H1 (cell line): ENCODE measurements at regions not wholly inside any gene's neighbourhood (a gene's known extent, or its start where the extent isn't known, plus 50 kb on each side); places are given as distances from the start of the nearest gene placed in this dataset.

Experiments used
- CREB1 ChIP-seq: IDR thresholded peaks from 2 replicates; pipeline ENCODE4 v1.6.1; 2012; ENCODE audit warnings: inconsistent platforms
- EZH2 ChIP-seq: fragments of 200-600 bp; sonication (generic); IDR thresholded peaks from 2 replicates; pipeline ENCODE4 v1.7.1; 2012; ENCODE audit warnings: low read depth, mild to moderate bottlenecking, moderate library complexity, low read length, inconsistent platforms; ENCODE audit not compliant: severe bottlenecking
- JUN ChIP-seq: IDR thresholded peaks from 2 replicates; pipeline ENCODE4 v1.6.1; 2011; ENCODE audit warnings: low read depth, mild to moderate bottlenecking, improper control_type of control experiment, low read length
- JUND ChIP-seq: IDR thresholded peaks from 2 replicates; pipeline ENCODE4 v1.6.1; 2011; ENCODE audit warnings: mild to moderate bottlenecking, improper control_type of control experiment, low read length
- RNF2 ChIP-seq: fragments of 200-900, 300-1000 bp; sonication (generic); IDR thresholded peaks from 2 replicates; pipeline ENCODE4 v1.7.1; 2016; ENCODE audit warnings: borderline replicate concordance, low read depth, mild to moderate bottlenecking, antibody characterized with exemption, low read length; ENCODE audit not compliant: poor library complexity, severe bottlenecking; ENCODE audit errors: missing control alignments
- SAP30 ChIP-seq: fragments of 300-600 bp; sonication (generic); IDR thresholded peaks from 2 replicates; pipeline ENCODE4 v1.7.1; 2012; ENCODE audit warnings: low read length, moderate library complexity, mild to moderate bottlenecking, inconsistent platforms; ENCODE audit not compliant: insufficient read depth, insufficient replicate concordance
- SP4 ChIP-seq: IDR thresholded peaks from 2 replicates; pipeline ENCODE4 v1.6.1; 2012; ENCODE audit warnings: low read length, inconsistent platforms
- TAF1 ChIP-seq: IDR thresholded peaks from 2 replicates; pipeline ENCODE4 v1.6.1; 2011; ENCODE audit warnings: mild to moderate bottlenecking, low read depth, low read length
- TF ChIP-seq, protein P1 (sequence below): fragments of 300-600 bp; sonication (generic); IDR thresholded peaks from 2 replicates; pipeline ENCODE4 v1.7.1; 2012; ENCODE audit warnings: low read length, moderate library complexity, mild to moderate bottlenecking, inconsistent platforms; ENCODE audit not compliant: insufficient replicate concordance

DNA sequence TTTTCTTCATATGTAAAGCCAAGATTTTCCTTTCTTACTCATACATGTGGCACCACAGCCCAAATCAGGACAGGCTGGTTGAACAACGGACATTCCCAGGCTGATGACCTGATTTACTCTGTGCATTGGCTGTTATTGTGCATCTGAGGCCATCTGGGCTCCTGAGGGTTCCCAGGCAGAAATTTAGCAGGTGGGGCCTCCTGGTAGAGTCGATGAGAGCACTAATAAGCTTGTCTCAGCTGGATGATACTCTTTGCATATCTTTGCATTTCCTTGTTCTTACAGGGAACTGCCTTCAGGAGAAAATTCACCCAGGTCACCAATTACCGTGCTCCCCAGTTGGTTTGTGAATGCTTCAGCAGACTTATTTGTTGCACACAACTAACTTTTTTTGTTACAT is 605.1 kb downstream of the ELAVL2 start (continued):
- TF ChIP-seq, protein P1, sequence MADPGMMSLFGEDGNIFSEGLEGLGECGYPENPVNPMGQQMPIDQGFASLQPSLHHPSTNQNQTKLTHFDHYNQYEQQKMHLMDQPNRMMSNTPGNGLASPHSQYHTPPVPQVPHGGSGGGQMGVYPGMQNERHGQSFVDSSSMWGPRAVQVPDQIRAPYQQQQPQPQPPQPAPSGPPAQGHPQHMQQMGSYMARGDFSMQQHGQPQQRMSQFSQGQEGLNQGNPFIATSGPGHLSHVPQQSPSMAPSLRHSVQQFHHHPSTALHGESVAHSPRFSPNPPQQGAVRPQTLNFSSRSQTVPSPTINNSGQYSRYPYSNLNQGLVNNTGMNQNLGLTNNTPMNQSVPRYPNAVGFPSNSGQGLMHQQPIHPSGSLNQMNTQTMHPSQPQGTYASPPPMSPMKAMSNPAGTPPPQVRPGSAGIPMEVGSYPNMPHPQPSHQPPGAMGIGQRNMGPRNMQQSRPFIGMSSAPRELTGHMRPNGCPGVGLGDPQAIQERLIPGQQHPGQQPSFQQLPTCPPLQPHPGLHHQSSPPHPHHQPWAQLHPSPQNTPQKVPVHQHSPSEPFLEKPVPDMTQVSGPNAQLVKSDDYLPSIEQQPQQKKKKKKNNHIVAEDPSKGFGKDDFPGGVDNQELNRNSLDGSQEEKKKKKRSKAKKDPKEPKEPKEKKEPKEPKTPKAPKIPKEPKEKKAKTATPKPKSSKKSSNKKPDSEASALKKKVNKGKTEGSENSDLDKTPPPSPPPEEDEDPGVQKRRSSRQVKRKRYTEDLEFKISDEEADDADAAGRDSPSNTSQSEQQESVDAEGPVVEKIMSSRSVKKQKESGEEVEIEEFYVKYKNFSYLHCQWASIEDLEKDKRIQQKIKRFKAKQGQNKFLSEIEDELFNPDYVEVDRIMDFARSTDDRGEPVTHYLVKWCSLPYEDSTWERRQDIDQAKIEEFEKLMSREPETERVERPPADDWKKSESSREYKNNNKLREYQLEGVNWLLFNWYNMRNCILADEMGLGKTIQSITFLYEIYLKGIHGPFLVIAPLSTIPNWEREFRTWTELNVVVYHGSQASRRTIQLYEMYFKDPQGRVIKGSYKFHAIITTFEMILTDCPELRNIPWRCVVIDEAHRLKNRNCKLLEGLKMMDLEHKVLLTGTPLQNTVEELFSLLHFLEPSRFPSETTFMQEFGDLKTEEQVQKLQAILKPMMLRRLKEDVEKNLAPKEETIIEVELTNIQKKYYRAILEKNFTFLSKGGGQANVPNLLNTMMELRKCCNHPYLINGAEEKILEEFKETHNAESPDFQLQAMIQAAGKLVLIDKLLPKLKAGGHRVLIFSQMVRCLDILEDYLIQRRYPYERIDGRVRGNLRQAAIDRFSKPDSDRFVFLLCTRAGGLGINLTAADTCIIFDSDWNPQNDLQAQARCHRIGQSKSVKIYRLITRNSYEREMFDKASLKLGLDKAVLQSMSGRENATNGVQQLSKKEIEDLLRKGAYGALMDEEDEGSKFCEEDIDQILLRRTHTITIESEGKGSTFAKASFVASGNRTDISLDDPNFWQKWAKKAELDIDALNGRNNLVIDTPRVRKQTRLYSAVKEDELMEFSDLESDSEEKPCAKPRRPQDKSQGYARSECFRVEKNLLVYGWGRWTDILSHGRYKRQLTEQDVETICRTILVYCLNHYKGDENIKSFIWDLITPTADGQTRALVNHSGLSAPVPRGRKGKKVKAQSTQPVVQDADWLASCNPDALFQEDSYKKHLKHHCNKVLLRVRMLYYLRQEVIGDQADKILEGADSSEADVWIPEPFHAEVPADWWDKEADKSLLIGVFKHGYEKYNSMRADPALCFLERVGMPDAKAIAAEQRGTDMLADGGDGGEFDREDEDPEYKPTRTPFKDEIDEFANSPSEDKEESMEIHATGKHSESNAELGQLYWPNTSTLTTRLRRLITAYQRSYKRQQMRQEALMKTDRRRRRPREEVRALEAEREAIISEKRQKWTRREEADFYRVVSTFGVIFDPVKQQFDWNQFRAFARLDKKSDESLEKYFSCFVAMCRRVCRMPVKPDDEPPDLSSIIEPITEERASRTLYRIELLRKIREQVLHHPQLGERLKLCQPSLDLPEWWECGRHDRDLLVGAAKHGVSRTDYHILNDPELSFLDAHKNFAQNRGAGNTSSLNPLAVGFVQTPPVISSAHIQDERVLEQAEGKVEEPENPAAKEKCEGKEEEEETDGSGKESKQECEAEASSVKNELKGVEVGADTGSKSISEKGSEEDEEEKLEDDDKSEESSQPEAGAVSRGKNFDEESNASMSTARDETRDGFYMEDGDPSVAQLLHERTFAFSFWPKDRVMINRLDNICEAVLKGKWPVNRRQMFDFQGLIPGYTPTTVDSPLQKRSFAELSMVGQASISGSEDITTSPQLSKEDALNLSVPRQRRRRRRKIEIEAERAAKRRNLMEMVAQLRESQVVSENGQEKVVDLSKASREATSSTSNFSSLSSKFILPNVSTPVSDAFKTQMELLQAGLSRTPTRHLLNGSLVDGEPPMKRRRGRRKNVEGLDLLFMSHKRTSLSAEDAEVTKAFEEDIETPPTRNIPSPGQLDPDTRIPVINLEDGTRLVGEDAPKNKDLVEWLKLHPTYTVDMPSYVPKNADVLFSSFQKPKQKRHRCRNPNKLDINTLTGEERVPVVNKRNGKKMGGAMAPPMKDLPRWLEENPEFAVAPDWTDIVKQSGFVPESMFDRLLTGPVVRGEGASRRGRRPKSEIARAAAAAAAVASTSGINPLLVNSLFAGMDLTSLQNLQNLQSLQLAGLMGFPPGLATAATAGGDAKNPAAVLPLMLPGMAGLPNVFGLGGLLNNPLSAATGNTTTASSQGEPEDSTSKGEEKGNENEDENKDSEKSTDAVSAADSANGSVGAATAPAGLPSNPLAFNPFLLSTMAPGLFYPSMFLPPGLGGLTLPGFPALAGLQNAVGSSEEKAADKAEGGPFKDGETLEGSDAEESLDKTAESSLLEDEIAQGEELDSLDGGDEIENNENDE, result no peak
- TF ChIP-seq JUND, result no peak
- TF ChIP-seq CREB1, result no peak
- TF ChIP-seq SP4, result no peak
- TF ChIP-seq SAP30, result no peak
- TF ChIP-seq TAF1, result no peak
- no peak for TF ChIP-seq JUN
- TF ChIP-seq EZH2, result no peak
- no peak for TF ChIP-seq RNF2
